Lower lobe of right lung (tissue), 2 donors: ENCODE measurements at regions not wholly inside any gene's neighbourhood (a gene's known extent, or its start where the extent isn't known, plus 50 kb on each side); places are given as distances from the start of the nearest gene placed in this dataset.

Experiments
- ATAC-seq, 2 donors: fragments of 200-7000 bp; cut with Tn5 transposase; one replicate each; pipeline ENCODE4 v1.9.1; 2020 to 2022; ENCODE audit warnings: mild to moderate bottlenecking in 2 of 2, moderate library complexity in 2 of 2
- DNase-seq: peaks from one replicate; pipeline ENCODE4 v3.0.0-alpha.2; 2020
- H3K27ac ChIP-seq: fragments of 200-600 bp; one replicate; pipeline ENCODE4 v1.8.0; 2022
- H3K27me3 ChIP-seq: fragments of 200-600 bp; one replicate; pipeline ENCODE4 v1.8.0; 2022; ENCODE audit warnings: low read depth
- H3K36me3 ChIP-seq: fragments of 200-600 bp; one replicate; pipeline ENCODE4 v1.8.0; 2022; ENCODE audit warnings: mild to moderate bottlenecking
- H3K4me1 ChIP-seq: fragments of 200-600 bp; one replicate; pipeline ENCODE4 v1.8.0; 2022
- H3K4me3 ChIP-seq: fragments of 200-600 bp; one replicate; pipeline ENCODE4 v1.8.0; 2022; ENCODE audit warnings: mild to moderate bottlenecking
- H3K9me3 ChIP-seq: fragments of 200-600 bp; one replicate; pipeline ENCODE4 v1.8.0; 2022
- intact Hi-C: fragments of 100-400 bp; cut with DNase I; formaldehyde crosslinking; loops from one replicate; pipeline ENCODE4 v1.11.0; 2022
- TF ChIP-seq, protein P1 (sequence below): fragments of 200-600 bp; IDR thresholded peaks from one replicate; pipeline ENCODE4 v1.8.0; 2022; ENCODE audit warnings: antibody characterized with exemption, mild to moderate bottlenecking
- donor health status: DM: no; HTN: yes; CAD: no; lungs with severe emphysema.

DNA sequence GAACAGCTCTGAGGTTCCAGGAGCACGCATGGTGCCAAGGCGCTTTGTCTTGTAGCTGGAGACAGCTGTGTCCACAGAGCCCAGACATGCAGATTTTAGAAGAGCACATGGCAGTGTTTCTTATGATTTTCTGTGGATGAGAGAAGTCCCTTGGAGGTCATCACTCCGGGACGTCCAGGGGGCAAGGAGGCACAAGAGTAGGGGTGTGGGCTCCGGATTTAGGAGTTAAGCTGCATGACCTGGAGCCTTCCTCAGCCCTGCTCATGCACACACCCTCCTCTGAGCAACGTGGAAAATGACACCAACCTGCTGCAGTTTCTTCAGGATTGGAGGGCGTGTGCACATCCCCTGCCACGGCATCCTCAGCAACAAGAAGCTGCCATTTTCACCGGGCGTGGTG is 1286.7 kb downstream of the TBC1D22A start:
- Histone ChIP-seq H3K4me3 (no peak overlapping the region), H3K27ac (no peak overlapping the region), H3K9me3 (no peaks in the 10 kb centered on the region), H3K27me3 (peaks cover 10% of the 10 kb centered on the region), H3K4me1 (no peaks in the 10 kb centered on the region), H3K36me3 (no peaks in the 10 kb centered on the region)
- no peak for DNase-seq
- ATAC-seq: no peak
- intact Hi-C loops: no loop called here
- TF ChIP-seq, protein P1, sequence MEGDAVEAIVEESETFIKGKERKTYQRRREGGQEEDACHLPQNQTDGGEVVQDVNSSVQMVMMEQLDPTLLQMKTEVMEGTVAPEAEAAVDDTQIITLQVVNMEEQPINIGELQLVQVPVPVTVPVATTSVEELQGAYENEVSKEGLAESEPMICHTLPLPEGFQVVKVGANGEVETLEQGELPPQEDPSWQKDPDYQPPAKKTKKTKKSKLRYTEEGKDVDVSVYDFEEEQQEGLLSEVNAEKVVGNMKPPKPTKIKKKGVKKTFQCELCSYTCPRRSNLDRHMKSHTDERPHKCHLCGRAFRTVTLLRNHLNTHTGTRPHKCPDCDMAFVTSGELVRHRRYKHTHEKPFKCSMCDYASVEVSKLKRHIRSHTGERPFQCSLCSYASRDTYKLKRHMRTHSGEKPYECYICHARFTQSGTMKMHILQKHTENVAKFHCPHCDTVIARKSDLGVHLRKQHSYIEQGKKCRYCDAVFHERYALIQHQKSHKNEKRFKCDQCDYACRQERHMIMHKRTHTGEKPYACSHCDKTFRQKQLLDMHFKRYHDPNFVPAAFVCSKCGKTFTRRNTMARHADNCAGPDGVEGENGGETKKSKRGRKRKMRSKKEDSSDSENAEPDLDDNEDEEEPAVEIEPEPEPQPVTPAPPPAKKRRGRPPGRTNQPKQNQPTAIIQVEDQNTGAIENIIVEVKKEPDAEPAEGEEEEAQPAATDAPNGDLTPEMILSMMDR: no peak

DNA sequence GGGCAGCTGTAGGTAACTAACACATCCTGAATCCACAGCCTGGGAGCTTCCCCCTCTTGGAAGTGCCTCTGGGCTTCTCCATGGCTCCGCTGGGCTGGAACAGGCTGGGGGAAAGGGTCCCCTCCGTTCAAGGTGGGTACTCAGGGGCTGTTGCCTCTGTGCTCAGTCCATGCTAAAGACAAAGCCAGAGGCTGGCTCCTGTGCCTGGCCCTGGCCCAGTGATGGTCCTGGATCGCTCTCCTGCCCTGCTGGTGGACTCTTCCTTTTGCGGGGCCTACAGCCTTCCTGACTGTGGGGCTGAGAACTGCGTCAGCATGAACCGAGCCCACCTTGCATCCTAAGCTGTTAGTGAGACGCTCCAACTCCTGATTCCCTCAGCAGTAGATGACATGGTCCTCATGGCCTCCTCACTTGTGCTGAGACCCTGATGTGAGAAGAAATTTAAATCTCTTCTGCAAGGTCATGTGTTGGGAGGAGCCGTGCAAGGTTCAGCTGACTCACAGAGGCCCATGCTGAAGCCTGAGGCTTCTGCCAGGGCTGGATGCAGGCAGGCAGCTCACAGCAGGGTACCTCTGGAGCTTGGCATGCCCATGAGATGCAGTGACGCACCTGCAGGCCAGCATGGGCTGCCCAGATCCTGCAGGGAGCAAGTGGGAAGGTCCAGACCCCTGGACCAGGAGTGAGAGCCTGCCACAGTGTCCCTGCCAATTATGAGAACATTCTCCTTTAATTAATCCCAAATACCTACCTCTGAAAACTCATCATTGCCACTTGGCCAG is 1285.5 kb downstream of the TBC1D22A start:
- DNase-seq: no peak
- intact Hi-C loops: no loop called here
- Histone ChIP-seq H3K4me3 (no peak overlapping the region), H3K27me3 (peaks cover 15% of the 10 kb centered on the region), H3K4me1 (no peaks in the 10 kb centered on the region), H3K36me3 (no peaks in the 10 kb centered on the region), H3K27ac (no peak overlapping the region), H3K9me3 (no peaks in the 10 kb centered on the region)
- TF ChIP-seq, protein P1: no peak
- no peak for ATAC-seq

- Histone ChIP-seq H3K27me3 (peaks cover 14% of the 10 kb centered on the region), H3K4me3 (no peak overlapping the region), H3K9me3 (no peaks in the 10 kb centered on the region), H3K4me1 (no peaks in the 10 kb centered on the region), H3K27ac (no peak overlapping the region), H3K36me3 (no peaks in the 10 kb centered on the region)
- ATAC-seq (no peak), DNase-seq (no peak)
- intact Hi-C loops: no loop called here
- TF ChIP-seq, protein P1: no peak
Measured at GRCh38 chr22:48045369-48045768, 1282.9 kb downstream of the TBC1D22A start.

DNA sequence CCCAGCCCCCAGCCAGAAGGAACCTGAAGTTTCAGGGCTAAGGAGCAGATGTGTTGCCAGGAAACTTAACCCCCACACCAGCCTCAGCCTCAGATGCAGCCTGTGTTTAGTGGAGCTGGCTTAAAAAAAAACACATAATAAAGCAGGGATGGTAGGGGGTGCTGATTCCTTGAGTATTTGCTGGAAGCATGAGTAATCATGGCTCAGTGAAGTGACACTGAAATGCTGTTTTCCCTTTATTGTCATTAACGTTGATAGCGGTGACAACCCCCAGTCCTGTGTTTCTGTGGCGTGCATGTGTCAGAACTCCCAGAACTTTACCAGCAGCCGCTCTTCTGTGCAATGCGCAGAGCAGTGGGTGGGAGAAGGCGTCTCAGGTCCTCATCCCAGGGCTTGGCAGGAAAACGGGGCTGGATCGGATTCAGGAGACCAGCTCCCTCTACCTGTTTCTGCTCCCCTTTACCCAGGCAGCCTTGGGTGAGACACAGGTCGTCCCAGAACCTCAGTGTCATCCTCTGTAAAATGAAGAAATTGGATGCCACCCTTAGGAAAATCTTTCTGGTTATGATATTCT is 1282.1 kb downstream of the TBC1D22A start:
- no peak for DNase-seq
- Histone ChIP-seq H3K4me1 (no peaks in the 10 kb centered on the region), H3K4me3 (no peak overlapping the region), H3K27me3 (peaks cover 14% of the 10 kb centered on the region), H3K9me3 (no peaks in the 10 kb centered on the region), H3K36me3 (no peaks in the 10 kb centered on the region), H3K27ac (no peak overlapping the region)
- no peak for ATAC-seq
- intact Hi-C loops: no loop called here
- TF ChIP-seq, protein P1: no peak

DNA sequence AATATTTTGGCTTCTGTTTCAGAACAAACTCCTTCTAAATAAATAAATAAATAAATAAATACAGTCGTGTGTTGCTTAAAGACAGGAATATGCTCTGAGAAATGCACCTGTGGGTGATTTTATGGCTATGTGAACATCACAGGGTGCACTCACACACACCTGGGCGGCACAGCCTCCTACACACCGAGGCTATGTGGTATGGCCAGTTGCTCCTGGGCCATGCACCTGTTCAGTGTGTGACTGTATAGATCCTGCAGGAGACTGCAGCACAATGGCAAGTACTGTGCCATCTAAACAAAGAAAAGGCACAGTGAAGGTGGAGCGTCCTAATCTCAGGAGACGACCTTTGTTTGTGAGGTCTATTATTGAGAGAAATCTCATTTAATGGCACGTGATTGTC is 1281.1 kb downstream of the TBC1D22A start:
- TF ChIP-seq, protein P1: no peak
- H3K4me3 ChIP-seq: no peak overlapping the region
- H3K9me3 ChIP-seq: no peaks in the 10 kb centered on the region
- ATAC-seq (no peak), DNase-seq (no peak)
- no peaks in the 10 kb centered on the region for H3K36me3 ChIP-seq
- H3K4me1 ChIP-seq: no peaks in the 10 kb centered on the region
- peaks cover 14% of the 10 kb centered on the region for H3K27me3 ChIP-seq
- intact Hi-C loops: no loop called here
- no peak overlapping the region for H3K27ac ChIP-seq
